Mesendoderm (in vitro differentiated cells): ENCODE measurements at regions not wholly inside any gene's neighbourhood (a gene's known extent, or its start where the extent isn't known, plus 50 kb on each side); places are given as distances from the start of the nearest gene placed in this dataset.

Experiments used
- DNase-seq: peaks from one replicate; pipeline ENCODE4 v3.0.0; 2013
- H2AK5ac ChIP-seq: 2 replicates; pipeline ENCODE4 v1.6.1; 2013; ENCODE audit warnings: low read length, inconsistent platforms
- H2BK120ac ChIP-seq: 2 replicates; pipeline ENCODE4 v1.6.1; 2013; ENCODE audit warnings: low read depth, mild to moderate bottlenecking, low read length, moderate library complexity, mixed read lengths
- H2BK15ac ChIP-seq: replicated peaks from 2 replicates; pipeline ENCODE4 v1.6.1; 2013; ENCODE audit warnings: low read depth, mild to moderate bottlenecking, moderate library complexity
- H2BK5ac ChIP-seq: 2 replicates; pipeline ENCODE4 v1.6.1; 2013; ENCODE audit warnings: low read length, inconsistent platforms
- H3K18ac ChIP-seq: 2 replicates; pipeline ENCODE4 v1.6.1; 2013; ENCODE audit warnings: mild to moderate bottlenecking, low read length, mixed read lengths
- H3K23ac ChIP-seq: one replicate; pipeline ENCODE4 v1.6.1; 2013; ENCODE audit warnings: low read length
- H3K27ac ChIP-seq: 2 replicates; pipeline ENCODE4 v1.5.1; 2013; ENCODE audit warnings: low read depth, mild to moderate bottlenecking, inconsistent platforms, low read length, moderate library complexity
- H3K27me3 ChIP-seq: 2 replicates; pipeline ENCODE4 v1.6.1; 2013; ENCODE audit warnings: low read length, control low read depth, mild to moderate bottlenecking, inconsistent platforms; ENCODE audit not compliant: insufficient read depth, poor library complexity
- H3K36me3 ChIP-seq: 2 replicates; pipeline ENCODE4 v1.6.1; 2013; ENCODE audit warnings: low read length, inconsistent platforms; ENCODE audit not compliant: control insufficient read depth, insufficient read depth
- H3K4ac ChIP-seq: one replicate; pipeline ENCODE4 v1.6.1; 2013; ENCODE audit warnings: low read depth, mild to moderate bottlenecking, low read length, moderate library complexity
- H3K4me1 ChIP-seq: 2 replicates; pipeline ENCODE4 v1.6.1; 2013; ENCODE audit warnings: low read depth, low read length, inconsistent platforms; ENCODE audit not compliant: control insufficient read depth
- H3K4me2 ChIP-seq: 2 replicates; pipeline ENCODE4 v1.6.1; 2013; ENCODE audit warnings: low read length
- H3K4me3 ChIP-seq: 2 replicates; pipeline ENCODE4 v1.5.1; 2013; ENCODE audit warnings: mild to moderate bottlenecking, low read length
- H3K56ac ChIP-seq: one replicate; pipeline ENCODE4 v1.6.1; 2013; ENCODE audit warnings: low read length
- H3K79me1 ChIP-seq: 2 replicates; pipeline ENCODE4 v1.6.1; 2013; ENCODE audit warnings: low read length, inconsistent platforms
- H3K79me2 ChIP-seq: 2 replicates; pipeline ENCODE4 v1.6.1; 2013; ENCODE audit warnings: mild to moderate bottlenecking, low read length; ENCODE audit not compliant: control insufficient read depth, insufficient read depth
- H3K9ac ChIP-seq: 2 replicates; pipeline ENCODE4 v1.6.1; 2013; ENCODE audit warnings: low read length, inconsistent platforms
- H4K5ac ChIP-seq: one replicate; pipeline ENCODE4 v1.6.1; 2013; ENCODE audit warnings: low read length
- H4K8ac ChIP-seq: one replicate; pipeline ENCODE4 v1.6.1; 2013; ENCODE audit warnings: low read depth, mild to moderate bottlenecking, control low read depth, low read length, moderate library complexity
- WGBS: extraction: QIAGEN DNeasy Blood & Tissue Kit; methylation state at CpG from one replicate; pipeline ENCODE4 v1.1.7; 2013; ENCODE audit warnings: low lambda C conversion rate, missing lambda C conversion rate; ENCODE audit not compliant: insufficient coverage; ENCODE audit errors: extremely low coverage; 5-methylcytosine and 5-hydroxymethylcytosine counted together

DNA sequence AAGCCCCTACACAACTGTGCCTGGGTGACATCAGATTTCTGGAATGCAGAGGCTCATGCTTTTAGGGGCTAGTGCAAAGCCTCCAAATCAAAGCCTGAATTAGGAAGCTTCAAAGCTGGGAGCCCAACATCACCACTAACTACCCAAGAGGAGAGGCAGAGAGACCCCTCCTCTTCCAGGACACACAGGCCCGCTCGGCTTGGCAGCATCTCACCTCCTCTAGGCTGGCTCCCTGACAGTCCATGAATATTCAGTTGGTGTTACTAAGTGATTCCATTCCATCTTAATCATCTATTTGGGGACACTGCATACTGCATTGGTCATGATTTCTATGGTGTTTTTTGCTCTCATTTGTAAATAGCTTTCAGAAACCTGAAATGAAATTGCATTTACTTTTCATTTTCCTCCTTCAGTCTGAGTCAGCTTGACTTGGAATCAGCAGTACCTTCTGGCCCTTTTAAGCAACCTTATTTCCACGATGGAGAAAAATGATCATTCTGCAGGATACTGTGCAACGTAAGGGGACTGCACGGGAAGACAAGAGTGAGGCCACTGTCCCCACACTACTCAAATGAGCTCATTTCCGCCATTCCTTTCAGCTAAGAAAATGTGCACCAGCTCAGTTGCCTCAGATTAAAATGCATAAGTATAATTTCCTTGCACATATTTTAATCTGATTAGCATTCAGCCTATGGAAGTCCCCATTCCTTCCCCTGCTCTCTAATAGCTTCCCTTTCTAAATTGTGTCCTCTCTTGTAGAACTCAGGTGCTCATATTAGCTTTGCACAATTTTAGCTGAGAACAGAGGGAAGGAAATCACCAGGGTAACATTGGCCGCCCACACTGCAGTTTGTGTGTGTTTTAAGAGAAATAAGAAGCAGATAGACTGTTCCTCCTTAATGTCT is 219.9 kb downstream of the RFC3 start:
- no peak overlapping the region for H2BK15ac ChIP-seq
- no peaks in the 10 kb centered on the region for H3K36me3 ChIP-seq
- no peaks in the 10 kb centered on the region for H3K79me1 ChIP-seq
- no peak overlapping the region for H3K23ac ChIP-seq
- no peaks in the 10 kb centered on the region for H3K27me3 ChIP-seq
- H4K5ac ChIP-seq: no peak overlapping the region
- H3K27ac ChIP-seq: no peak overlapping the region
- H3K18ac ChIP-seq: no peak overlapping the region
- H3K4me1 ChIP-seq: no peaks in the 10 kb centered on the region
- H2BK5ac ChIP-seq: no peak overlapping the region
- no peaks in the 10 kb centered on the region for H3K79me2 ChIP-seq
- no peak overlapping the region for H3K56ac ChIP-seq
- H3K4me3 ChIP-seq: no peak overlapping the region
- H3K4ac ChIP-seq: no peak overlapping the region
- H3K9ac ChIP-seq: no peak overlapping the region
- H2AK5ac ChIP-seq: no peak overlapping the region
- no peak overlapping the region for H2BK120ac ChIP-seq
- H3K4me2 ChIP-seq: no peak overlapping the region
- no peak overlapping the region for H4K8ac ChIP-seq
- no CpG with 5 or more reads among the region's 7 CpGs for WGBS
- peak; percentile 80 for DNase-seq

DNA sequence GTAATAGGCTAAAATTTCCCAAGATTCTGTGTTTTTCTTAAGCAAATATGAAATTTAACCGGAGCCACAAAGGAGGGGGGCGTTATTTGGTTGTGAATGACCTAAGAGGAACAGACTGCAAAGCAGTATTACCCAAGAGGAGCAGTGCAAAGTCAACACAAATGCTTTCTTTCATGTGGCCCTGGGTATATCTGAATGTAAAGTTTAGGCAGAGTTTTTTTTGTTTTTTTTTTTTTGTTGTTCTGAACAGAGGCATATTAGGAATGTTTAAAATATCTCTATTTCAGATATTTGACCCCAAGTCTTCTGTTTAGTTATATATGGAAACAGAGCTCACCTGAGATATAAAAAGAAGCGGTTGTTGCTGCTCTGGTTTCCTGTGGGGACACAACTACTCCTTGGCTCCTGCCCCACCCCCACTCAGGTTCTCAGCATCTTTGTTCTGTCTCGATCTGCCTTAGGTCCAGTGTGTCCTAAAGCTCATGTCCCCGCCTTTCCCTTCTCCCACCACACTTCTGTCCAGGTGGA is 220.7 kb downstream of the RFC3 start:
- Histone ChIP-seq H3K4me3 (no peak overlapping the region), H3K79me2 (no peaks in the 10 kb centered on the region), H3K36me3 (no peaks in the 10 kb centered on the region), H2BK15ac (no peak overlapping the region), H2AK5ac (no peak overlapping the region), H4K8ac (no peak overlapping the region), H2BK5ac (no peak overlapping the region), H2BK120ac (no peak overlapping the region), H3K27me3 (no peaks in the 10 kb centered on the region), H3K4me1 (no peaks in the 10 kb centered on the region), H3K56ac (no peak overlapping the region), H3K23ac (no peak overlapping the region), H3K79me1 (no peaks in the 10 kb centered on the region), H4K5ac (no peak overlapping the region), H3K18ac (no peak overlapping the region), H3K4me2 (no peak overlapping the region), H3K27ac (no peak overlapping the region), H3K9ac (no peak overlapping the region), H3K4ac (no peak overlapping the region)
- no CpG with 5 or more reads among the region's 5 CpGs for WGBS
- DNase-seq: no peak

DNA sequence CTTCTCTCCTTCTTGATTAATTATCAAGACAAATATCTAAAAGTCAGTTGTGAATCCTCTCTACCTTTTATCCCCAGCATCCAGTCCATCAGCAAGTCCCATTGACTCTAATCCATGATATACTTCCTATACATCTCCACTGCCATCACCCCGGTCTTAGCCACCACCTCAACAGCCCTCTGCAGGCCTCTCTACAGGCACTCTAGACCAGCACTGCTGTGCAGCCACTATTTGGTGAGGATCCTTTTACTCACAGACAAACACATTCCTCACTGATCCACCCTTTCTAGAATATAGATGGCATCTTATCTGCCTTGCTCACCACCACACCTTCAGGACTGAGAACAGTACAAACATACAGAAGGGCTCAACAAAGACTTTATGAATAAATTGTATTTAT is 221.7 kb downstream of the RFC3 start:
- WGBS: no CpG with 5 or more reads among the region's 1 CpG
- Histone ChIP-seq H2BK15ac (no peak overlapping the region), H3K4ac (no peak overlapping the region), H3K27ac (no peak overlapping the region), H3K4me2 (no peak overlapping the region), H3K23ac (no peak overlapping the region), H3K27me3 (no peaks in the 10 kb centered on the region), H3K79me1 (no peaks in the 10 kb centered on the region), H3K36me3 (no peaks in the 10 kb centered on the region), H3K56ac (no peak overlapping the region), H2BK5ac (no peak overlapping the region), H2AK5ac (no peak overlapping the region), H3K9ac (no peak overlapping the region), H3K79me2 (no peaks in the 10 kb centered on the region), H3K18ac (no peak overlapping the region), H4K8ac (no peak overlapping the region), H2BK120ac (no peak overlapping the region), H4K5ac (no peak overlapping the region), H3K4me1 (no peaks in the 10 kb centered on the region), H3K4me3 (no peak overlapping the region)
- DNase-seq: no peak

DNA sequence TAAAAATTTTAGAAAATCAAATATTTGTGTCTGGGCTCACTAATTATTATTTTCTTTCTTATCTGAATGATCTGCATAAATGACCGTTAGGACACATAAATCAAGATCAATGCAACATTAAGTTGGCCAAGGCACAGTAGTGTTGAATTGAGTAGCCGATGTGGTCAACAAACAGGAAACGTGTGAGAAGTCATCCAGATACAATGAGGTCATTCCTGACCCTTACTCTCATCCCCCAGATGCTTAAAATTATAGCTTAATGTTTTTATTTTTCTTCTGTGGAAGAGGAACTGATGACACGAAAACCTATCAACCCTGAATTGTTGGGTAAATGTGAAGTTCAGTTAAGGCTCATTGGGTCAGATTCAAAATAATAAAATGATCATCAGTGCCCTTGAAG is 222.9 kb downstream of the RFC3 start:
- H3K4me1 ChIP-seq: no peaks in the 10 kb centered on the region

DNA sequence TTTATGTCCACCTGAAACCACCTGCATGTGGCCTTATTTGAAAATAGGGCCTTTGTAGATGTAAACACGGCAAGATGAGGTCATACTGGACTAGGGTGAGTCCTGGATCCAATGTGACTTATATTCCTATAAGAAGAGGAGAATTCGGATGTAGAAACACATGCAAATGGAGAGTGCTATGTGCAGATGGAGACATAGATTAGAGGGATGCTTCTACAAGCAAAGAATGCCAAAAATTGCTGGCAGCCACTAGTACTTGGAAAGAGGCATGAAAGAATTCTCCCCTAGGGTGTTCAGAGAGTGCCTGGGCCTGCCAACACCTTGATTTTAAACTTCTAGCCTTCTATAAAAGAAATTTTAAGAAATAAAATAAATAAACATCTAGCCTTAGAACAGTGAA is 226.1 kb downstream of the RFC3 start:
- WGBS: no CpG with 5 or more reads among the region's 2 CpGs
- H3K27me3 ChIP-seq: no peaks in the 10 kb centered on the region
- H3K36me3 ChIP-seq: no peaks in the 10 kb centered on the region
- H2AK5ac ChIP-seq: no peak overlapping the region
- H3K79me2 ChIP-seq: no peaks in the 10 kb centered on the region
- H3K56ac ChIP-seq: no peak overlapping the region
- no peaks in the 10 kb centered on the region for H3K4me1 ChIP-seq
- no peak overlapping the region for H3K27ac ChIP-seq
- H2BK5ac ChIP-seq: no peak overlapping the region
- no peak overlapping the region for H3K4me2 ChIP-seq
- H3K9ac ChIP-seq: no peak overlapping the region
- no peak overlapping the region for H4K8ac ChIP-seq
- no peaks in the 10 kb centered on the region for H3K79me1 ChIP-seq
- H3K18ac ChIP-seq: no peak overlapping the region
- H3K4ac ChIP-seq: no peak overlapping the region
- no peak overlapping the region for H2BK120ac ChIP-seq
- no peak overlapping the region for H3K23ac ChIP-seq
- no peak overlapping the region for H2BK15ac ChIP-seq
- no peak overlapping the region for H4K5ac ChIP-seq
- H3K4me3 ChIP-seq: no peak overlapping the region
- peak; percentile 69 for DNase-seq

More for the DNA sequence above, 222.9 kb downstream of the RFC3 start:
- Histone ChIP-seq H3K23ac (no peak overlapping the region), H2BK120ac (no peak overlapping the region), H3K4me2 (no peak overlapping the region), H2BK5ac (no peak overlapping the region), H2BK15ac (no peak overlapping the region), H2AK5ac (no peak overlapping the region), H3K4ac (no peak overlapping the region), H3K18ac (no peak overlapping the region), H3K27ac (no peak overlapping the region), H3K9ac (no peak overlapping the region), H3K27me3 (no peaks in the 10 kb centered on the region), H3K4me3 (no peak overlapping the region), H3K79me2 (no peaks in the 10 kb centered on the region), H4K8ac (no peak overlapping the region), H3K36me3 (no peaks in the 10 kb centered on the region), H3K56ac (no peak overlapping the region), H4K5ac (no peak overlapping the region), H3K79me1 (no peaks in the 10 kb centered on the region)
- WGBS: no CpG with 5 or more reads among the region's 4 CpGs
- no peak for DNase-seq
